ENCODE measurements at regions not wholly inside any gene's neighbourhood (a gene's known extent, or its start where the extent isn't known, plus 50 kb on each side); places are given as distances from the start of the nearest gene placed in this dataset.
"Not testable (repeated sequence)": the region's sequence is repeated elsewhere in the genome, so short reads cannot be mapped to it uniquely, and the experiment has no call there.

- peaks cover 2% of the 10 kb centered on the region for H3K27me3 Mint-ChIP-seq
- DNase-seq (ENCODE audit: low spot score in 2 of 2) (no peak), ATAC-seq (ENCODE audit: low read depth) (no peak)
- no peaks in the 10 kb centered on the region for H3K4me1 Mint-ChIP-seq
- H3K36me3 Mint-ChIP-seq: no peaks in the 10 kb centered on the region
- no peaks in the 10 kb centered on the region for H3K9me3 Mint-ChIP-seq
- no peak overlapping the region for H3K4me3 Mint-ChIP-seq
- no peak overlapping the region for H3K27ac Mint-ChIP-seq
Measured at GRCh38 chr3:69688400-69688799, 50.9 kb upstream of the MITF start.

GRCh38 chr3:69687641-69688040 lies 51.6 kb upstream of the MITF start:
- DNase-seq (ENCODE audit: low spot score in 2 of 2) (no peak), ATAC-seq (ENCODE audit: low read depth) (no peak)
- Mint-ChIP-seq H3K4me1 (no peaks in the 10 kb centered on the region), H3K27ac (no peak overlapping the region), H3K4me3 (no peak overlapping the region), H3K27me3 (peaks cover 2% of the 10 kb centered on the region), H3K9me3 (no peaks in the 10 kb centered on the region), H3K36me3 (no peaks in the 10 kb centered on the region)

- Mint-ChIP-seq H3K27ac (no peak overlapping the region), H3K36me3 (no peaks in the 10 kb centered on the region), H3K27me3 (peaks cover 2% of the 10 kb centered on the region)
Measured at GRCh38 chr3:69686056-69686455, 53.2 kb upstream of the MITF start.

GRCh38 chr3:69684309-69684961 lies 54.8 kb upstream of the MITF start:
- no peak for ATAC-seq (ENCODE audit: low read depth)
- Mint-ChIP-seq H3K9me3 (no peaks in the 10 kb centered on the region), H3K4me1 (no peaks in the 10 kb centered on the region), H3K4me3 (no peak overlapping the region), H3K27me3 (peaks cover 2% of the 10 kb centered on the region), H3K36me3 (no peaks in the 10 kb centered on the region), H3K27ac (no peak overlapping the region)
- no peak for DNase-seq (ENCODE audit: low spot score in 2 of 2)

More at GRCh38 chr3:69686056-69686455, 53.2 kb upstream of the MITF start:
- H3K9me3 Mint-ChIP-seq: no peaks in the 10 kb centered on the region
- no peak for ATAC-seq (ENCODE audit: low read depth)
- H3K4me1 Mint-ChIP-seq: no peaks in the 10 kb centered on the region
- no peak overlapping the region for H3K4me3 Mint-ChIP-seq
- DNase-seq (ENCODE audit: low spot score in 2 of 2): no peak

- H3K4me1 Mint-ChIP-seq: no peaks in the 10 kb centered on the region
- H3K36me3 Mint-ChIP-seq: no peaks in the 10 kb centered on the region
- no peak for DNase-seq (ENCODE audit: low spot score in 2 of 2)
- H3K27me3 Mint-ChIP-seq: no peaks in the 10 kb centered on the region
- no peak overlapping the region for H3K27ac Mint-ChIP-seq
- no peak overlapping the region for H3K4me3 Mint-ChIP-seq
- ATAC-seq (ENCODE audit: low read depth): no peak
- no peaks in the 10 kb centered on the region for H3K9me3 Mint-ChIP-seq
Measured at GRCh38 chr3:69683082-69683806, 56.0 kb upstream of the MITF start.

- H3K36me3 Mint-ChIP-seq; H3K27me3 Mint-ChIP-seq; H3K9me3 Mint-ChIP-seq; ATAC-seq (ENCODE audit: low read depth); H3K4me1 Mint-ChIP-seq; DNase-seq (ENCODE audit: low spot score in 2 of 2); H3K4me3 Mint-ChIP-seq; H3K27ac Mint-ChIP-seq: not testable (repeated sequence)
Measured at GRCh38 chr3:69677456-69677855, 61.8 kb upstream of the MITF start.

- ATAC-seq (ENCODE audit: low read depth) (no peak), DNase-seq (ENCODE audit: low spot score in 2 of 2) (no peak)
- no peaks in the 10 kb centered on the region for H3K36me3 Mint-ChIP-seq
- no peaks in the 10 kb centered on the region for H3K27me3 Mint-ChIP-seq
- no peaks in the 10 kb centered on the region for H3K4me1 Mint-ChIP-seq
- no peaks in the 10 kb centered on the region for H3K9me3 Mint-ChIP-seq
- H3K4me3 Mint-ChIP-seq: no peak overlapping the region
- no peak overlapping the region for H3K27ac Mint-ChIP-seq
Measured at GRCh38 chr3:69675786-69676530, 63.3 kb upstream of the MITF start.

GRCh38 chr3:69674752-69675151 lies 64.5 kb upstream of the MITF start:
- Mint-ChIP-seq H3K4me1 (no peaks in the 10 kb centered on the region), H3K27ac (no peak overlapping the region), H3K36me3 (no peaks in the 10 kb centered on the region)

GRCh38 chr3:69671082-69671952 lies 67.9 kb upstream of the MITF start:
- no peak for ATAC-seq (ENCODE audit: low read depth)
- Mint-ChIP-seq H3K27ac (no peak overlapping the region), H3K9me3 (no peaks in the 10 kb centered on the region), H3K4me3 (no peak overlapping the region), H3K4me1 (no peaks in the 10 kb centered on the region), H3K27me3 (no peaks in the 10 kb centered on the region), H3K36me3 (no peaks in the 10 kb centered on the region)
- no peak for DNase-seq (ENCODE audit: low spot score in 2 of 2)

More at GRCh38 chr3:69674752-69675151, 64.5 kb upstream of the MITF start:
- no peak overlapping the region for H3K4me3 Mint-ChIP-seq
- ATAC-seq (ENCODE audit: low read depth) (no peak), DNase-seq (ENCODE audit: low spot score in 2 of 2) (no peak)
- no peaks in the 10 kb centered on the region for H3K27me3 Mint-ChIP-seq
- no peaks in the 10 kb centered on the region for H3K9me3 Mint-ChIP-seq

GRCh38 chr3:69669070-69669469 lies 70.2 kb upstream of the MITF start:
- Mint-ChIP-seq H3K27me3 (no peaks in the 10 kb centered on the region), H3K9me3 (no peaks in the 10 kb centered on the region), H3K4me1 (no peaks in the 10 kb centered on the region), H3K27ac (no peak overlapping the region), H3K4me3 (no peak overlapping the region), H3K36me3 (no peaks in the 10 kb centered on the region)
- DNase-seq (ENCODE audit: low spot score in 2 of 2) (no peak), ATAC-seq (ENCODE audit: low read depth) (no peak)

GRCh38 chr3:69665026-69665737 lies 74.1 kb upstream of the MITF start:
- Mint-ChIP-seq H3K9me3 (no peaks in the 10 kb centered on the region), H3K36me3 (no peaks in the 10 kb centered on the region), H3K4me3 (no peak overlapping the region), H3K27me3 (no peaks in the 10 kb centered on the region), H3K4me1 (no peaks in the 10 kb centered on the region), H3K27ac (no peak overlapping the region)
- no peak for DNase-seq (ENCODE audit: low spot score in 2 of 2)
- no peak for ATAC-seq (ENCODE audit: low read depth)

- DNase-seq (ENCODE audit: low spot score in 2 of 2): no peak
- no peak overlapping the region for H3K4me3 Mint-ChIP-seq
- ATAC-seq (ENCODE audit: low read depth): no peak
- no peaks in the 10 kb centered on the region for H3K9me3 Mint-ChIP-seq
- H3K27me3 Mint-ChIP-seq: peaks cover 1% of the 10 kb centered on the region
- no peak overlapping the region for H3K27ac Mint-ChIP-seq
- no peaks in the 10 kb centered on the region for H3K4me1 Mint-ChIP-seq
- no peaks in the 10 kb centered on the region for H3K36me3 Mint-ChIP-seq
Measured at GRCh38 chr3:69660631-69661030, 78.6 kb upstream of the MITF start.

- no peak for ATAC-seq (ENCODE audit: low read depth)
- DNase-seq (ENCODE audit: low spot score in 2 of 2): no peak
- no peaks in the 10 kb centered on the region for H3K36me3 Mint-ChIP-seq
- no peaks in the 10 kb centered on the region for H3K9me3 Mint-ChIP-seq
- H3K4me1 Mint-ChIP-seq: no peaks in the 10 kb centered on the region
- H3K27me3 Mint-ChIP-seq: peaks cover 1% of the 10 kb centered on the region
- no peak overlapping the region for H3K4me3 Mint-ChIP-seq
- no peak overlapping the region for H3K27ac Mint-ChIP-seq
Measured at GRCh38 chr3:69659180-69659910, 79.9 kb upstream of the MITF start.
